Skeletal muscle tissue (tissue), 3 donors: ENCODE measurements at regions not wholly inside any gene's neighbourhood (a gene's known extent, or its start where the extent isn't known, plus 50 kb on each side); places are given as distances from the start of the nearest gene placed in this dataset.
"Not testable (repeated sequence)": the region's sequence is repeated elsewhere in the genome, so short reads cannot be mapped to it uniquely, and the experiment has no call there.

Source experiments
- H3K27ac ChIP-seq: one replicate; pipeline ENCODE4 v1.7.0; 2013; ENCODE audit warnings: mild to moderate bottlenecking, low read depth, low read length, inconsistent platforms
- H3K27me3 ChIP-seq, 3 donors: one replicate each; pipeline ENCODE4 v1.7.0; 2013; ENCODE audit warnings: low read length in 3 of 3; ENCODE audit not compliant: control insufficient read depth in 3 of 3, insufficient read depth in 3 of 3
- H3K36me3 ChIP-seq, 3 donors: one replicate each; pipeline ENCODE4 v1.7.0; 2013; ENCODE audit warnings: low read length in 3 of 3; ENCODE audit not compliant: control insufficient read depth in 3 of 3, insufficient read depth in 3 of 3
- H3K4me1 ChIP-seq, 3 donors: one replicate each; pipeline ENCODE4 v1.7.0; 2013; ENCODE audit warnings: low read length in 3 of 3, mild to moderate bottlenecking in 3 of 3; ENCODE audit not compliant: control insufficient read depth in 3 of 3, insufficient read depth in 3 of 3
- H3K4me3 ChIP-seq, 3 donors: one replicate each; pipeline ENCODE4 v1.7.0; 2013; ENCODE audit warnings: low read length in 3 of 3
- H3K9ac ChIP-seq, 3 donors: one replicate each; pipeline ENCODE4 v1.7.0; 2013; ENCODE audit warnings: low read length in 3 of 3, mild to moderate bottlenecking in 3 of 3, moderate library complexity in 2 of 3, low read depth in 1 of 3
- H3K9me3 ChIP-seq, 3 donors: one replicate each; pipeline ENCODE4 v1.7.0; 2013; ENCODE audit warnings: low read length in 3 of 3; ENCODE audit not compliant: control insufficient read depth in 3 of 3
- donor health status: Osteomylitis.

DNA sequence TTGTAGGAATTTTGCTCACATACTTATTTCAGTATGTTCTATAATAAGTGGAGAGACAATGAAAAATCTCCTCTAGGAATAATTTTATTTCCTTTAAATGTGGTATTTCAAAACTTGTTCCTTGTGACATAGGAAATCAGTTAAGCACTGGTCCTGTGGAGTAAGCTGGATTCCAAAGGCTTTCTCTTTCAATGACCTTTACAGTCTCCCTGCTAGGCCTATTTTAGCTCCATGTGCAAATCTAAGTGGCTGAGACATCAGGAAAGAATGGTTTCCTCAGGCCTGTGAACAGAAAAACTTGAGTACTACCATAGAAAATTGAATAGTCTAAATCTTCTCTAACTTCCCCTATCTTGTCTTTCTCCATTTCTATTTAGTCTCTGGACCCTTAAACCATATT lies 514.2 kb upstream of the TLE4 start:
- H3K27me3 ChIP-seq: no peaks in the 10 kb centered on the region
- H3K9ac ChIP-seq: no peak overlapping the region
- H3K27ac ChIP-seq: no peak overlapping the region
- H3K9me3 ChIP-seq: no peaks in the 10 kb centered on the region
- no peaks in the 10 kb centered on the region for H3K36me3 ChIP-seq
- H3K4me1 ChIP-seq: no peaks in the 10 kb centered on the region
- no peak overlapping the region for H3K4me3 ChIP-seq

DNA sequence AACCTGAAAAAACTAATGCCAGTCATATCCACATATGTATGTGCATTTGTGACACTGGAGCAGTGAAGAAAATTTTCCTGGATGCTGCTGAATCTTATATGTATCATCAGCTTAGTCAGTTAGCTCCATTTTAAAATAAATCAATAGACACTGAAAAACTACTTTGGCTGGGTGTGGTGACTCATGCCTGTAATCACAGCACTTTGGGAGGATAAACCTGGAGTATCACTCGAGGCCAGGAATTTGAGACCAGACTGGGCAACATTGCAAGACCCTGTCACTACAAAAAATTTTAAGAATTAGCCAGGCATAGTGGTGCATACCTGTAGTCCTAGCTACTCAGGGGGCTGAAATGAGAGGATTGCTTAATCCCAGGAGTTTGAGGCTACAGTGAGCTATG lies 511.0 kb upstream of the TLE4 start:
- no peak overlapping the region for H3K27ac ChIP-seq
- no peak overlapping the region for H3K9ac ChIP-seq
- H3K4me3 ChIP-seq: no peak overlapping the region
- no peaks in the 10 kb centered on the region for H3K27me3 ChIP-seq
- no peaks in the 10 kb centered on the region for H3K36me3 ChIP-seq
- H3K4me1 ChIP-seq: no peaks in the 10 kb centered on the region
- H3K9me3 ChIP-seq: no peaks in the 10 kb centered on the region

DNA sequence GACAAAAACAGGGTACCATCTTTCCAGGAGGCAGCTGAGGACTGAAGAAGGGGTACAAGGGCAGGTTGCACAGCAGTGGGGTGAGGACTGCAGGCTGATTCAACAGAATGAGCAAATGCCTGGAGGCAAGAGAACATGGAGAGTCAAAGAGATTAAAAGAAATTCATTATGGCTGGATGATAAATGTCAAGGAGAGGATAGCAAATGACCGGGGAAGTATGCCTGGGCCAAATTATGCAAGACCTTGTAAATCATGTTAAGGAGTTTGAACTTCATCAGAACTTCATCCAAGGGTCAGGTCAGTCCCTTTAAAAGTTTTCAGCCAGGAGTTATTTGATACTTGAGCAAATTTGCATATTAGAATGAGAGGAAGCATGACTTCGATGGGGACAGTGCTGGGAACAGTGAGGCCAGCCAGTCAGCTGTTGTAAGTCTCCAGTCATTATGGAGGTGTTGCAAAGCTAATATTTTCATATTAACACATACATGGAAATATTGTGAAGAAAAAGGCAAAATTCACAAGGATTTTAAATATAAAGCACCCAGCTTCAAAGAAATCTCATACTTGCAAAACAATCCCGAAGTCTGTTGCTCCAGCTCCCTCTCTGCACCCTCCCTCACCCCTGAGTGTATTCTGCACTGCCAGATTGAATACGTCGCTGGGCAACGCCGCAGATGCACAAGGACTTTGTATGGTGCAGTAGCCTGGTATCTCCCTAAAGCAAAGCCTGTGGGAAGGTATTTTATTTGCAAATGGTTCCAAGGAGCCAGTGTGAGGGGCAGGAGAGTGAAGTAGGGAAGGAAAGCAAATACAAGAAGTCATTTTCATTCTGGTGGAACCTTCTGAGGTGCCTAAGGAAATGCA lies 509.8 kb upstream of the TLE4 start:
- H3K27ac ChIP-seq: no peak overlapping the region
- no peaks in the 10 kb centered on the region for H3K36me3 ChIP-seq
- no peaks in the 10 kb centered on the region for H3K4me1 ChIP-seq
- H3K4me3 ChIP-seq: no peak overlapping the region
- no peaks in the 10 kb centered on the region for H3K27me3 ChIP-seq
- no peak overlapping the region for H3K9ac ChIP-seq
- H3K9me3 ChIP-seq: no peaks in the 10 kb centered on the region

DNA sequence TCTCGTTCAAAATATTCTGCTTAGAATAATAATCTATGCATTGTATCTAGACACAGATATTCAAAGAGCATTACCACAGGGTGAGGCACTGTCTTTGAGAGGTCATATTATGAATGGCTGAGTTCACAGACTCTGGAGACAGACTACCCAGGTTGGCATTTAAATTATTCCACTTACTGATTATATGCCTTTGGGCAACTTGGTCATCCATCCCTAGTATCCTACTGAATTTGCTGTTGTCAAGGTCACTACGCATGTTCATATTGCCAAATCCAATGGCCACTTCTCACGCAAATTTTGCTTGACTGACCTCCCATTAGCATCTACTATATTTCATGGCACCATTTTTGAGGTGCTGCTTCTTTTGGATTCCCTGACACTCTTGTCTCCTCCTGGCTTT lies 498.6 kb upstream of the TLE4 start:
- H3K36me3 ChIP-seq: no peaks in the 10 kb centered on the region
- H3K4me3 ChIP-seq: no peak overlapping the region
- H3K9me3 ChIP-seq: no peaks in the 10 kb centered on the region
- H3K27ac ChIP-seq: no peak overlapping the region
- H3K9ac ChIP-seq: no peak overlapping the region
- no peaks in the 10 kb centered on the region for H3K4me1 ChIP-seq
- no peaks in the 10 kb centered on the region for H3K27me3 ChIP-seq

DNA sequence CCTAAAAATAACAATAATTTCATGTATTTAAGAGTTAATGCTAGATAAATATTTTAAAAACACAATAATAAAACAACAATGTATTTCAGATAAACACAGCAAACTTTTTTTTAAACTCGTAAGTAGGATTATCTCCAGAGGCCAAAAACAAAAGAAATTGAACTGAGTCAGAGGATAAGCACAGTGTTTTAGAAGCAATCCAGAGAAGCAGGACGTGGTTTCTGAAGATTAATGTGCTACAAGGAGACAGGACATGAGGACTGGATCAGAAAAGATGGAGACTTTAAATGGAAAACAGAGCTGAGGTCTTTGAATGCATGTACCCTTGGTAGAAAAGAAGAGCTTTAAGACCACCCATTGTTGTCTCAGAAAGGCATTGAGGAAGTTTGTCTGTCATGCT lies 491.2 kb upstream of the TLE4 start:
- Histone ChIP-seq H3K27me3 (no peaks in the 10 kb centered on the region), H3K4me3 (no peak overlapping the region), H3K27ac (no peak overlapping the region), H3K9me3 (peaks cover 0 to 4% (median 0%) of the 10 kb centered on the region in 3 donors), H3K36me3 (no peaks in the 10 kb centered on the region), H3K4me1 (no peaks in the 10 kb centered on the region), H3K9ac (no peak overlapping the region)

DNA sequence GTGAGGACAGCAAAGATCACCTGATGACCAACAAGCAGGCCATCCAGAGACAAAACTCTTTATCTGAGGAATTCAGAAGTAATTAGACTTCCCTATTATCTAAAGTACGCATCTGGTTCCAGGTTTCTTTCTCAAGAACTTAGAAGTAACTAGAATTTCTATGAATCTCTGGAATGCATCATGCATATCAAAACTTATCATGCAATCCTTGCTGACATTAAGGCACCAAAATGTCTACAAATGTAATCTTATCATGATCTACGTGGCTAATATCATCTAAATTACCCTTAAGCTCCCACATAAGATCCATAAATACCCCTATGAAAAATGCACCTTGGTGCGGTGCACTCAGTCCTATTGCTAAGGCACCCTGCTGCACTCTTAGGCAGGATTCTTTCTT lies 488.1 kb upstream of the TLE4 start:
- H3K27ac ChIP-seq: no peak overlapping the region
- H3K9ac ChIP-seq: no peak overlapping the region
- H3K4me1 ChIP-seq: no peaks in the 10 kb centered on the region
- peaks cover 0 to 4% (median 0%) of the 10 kb centered on the region in 3 donors for H3K9me3 ChIP-seq
- H3K36me3 ChIP-seq: no peaks in the 10 kb centered on the region
- H3K4me3 ChIP-seq: no peak overlapping the region
- no peaks in the 10 kb centered on the region for H3K27me3 ChIP-seq

DNA sequence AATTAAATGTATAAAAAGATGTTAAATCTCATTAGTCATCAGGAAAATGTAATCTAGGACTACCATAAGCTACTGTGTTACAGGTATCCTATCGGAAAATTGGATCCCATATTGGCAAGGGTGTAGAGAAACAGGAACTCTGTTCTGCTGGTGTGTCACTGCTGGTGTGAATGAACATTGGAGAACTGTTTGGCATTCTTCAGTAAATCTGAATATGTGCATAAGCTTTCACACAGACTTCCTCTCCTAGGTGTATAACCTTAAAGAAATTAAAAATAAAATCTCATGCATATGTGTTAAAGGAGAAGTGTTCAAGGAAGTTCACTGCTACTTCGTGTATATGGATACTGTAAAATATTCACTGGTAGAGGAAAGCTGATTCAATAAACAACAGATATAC lies 484.6 kb upstream of the TLE4 start:
- no peak overlapping the region for H3K9ac ChIP-seq
- H3K27ac ChIP-seq: no peak overlapping the region
- no peaks in the 10 kb centered on the region for H3K4me1 ChIP-seq
- no peak overlapping the region for H3K4me3 ChIP-seq
- no peaks in the 10 kb centered on the region for H3K36me3 ChIP-seq
- H3K27me3 ChIP-seq: no peaks in the 10 kb centered on the region
- peaks cover 0 to 4% (median 0%) of the 10 kb centered on the region in 3 donors for H3K9me3 ChIP-seq

DNA sequence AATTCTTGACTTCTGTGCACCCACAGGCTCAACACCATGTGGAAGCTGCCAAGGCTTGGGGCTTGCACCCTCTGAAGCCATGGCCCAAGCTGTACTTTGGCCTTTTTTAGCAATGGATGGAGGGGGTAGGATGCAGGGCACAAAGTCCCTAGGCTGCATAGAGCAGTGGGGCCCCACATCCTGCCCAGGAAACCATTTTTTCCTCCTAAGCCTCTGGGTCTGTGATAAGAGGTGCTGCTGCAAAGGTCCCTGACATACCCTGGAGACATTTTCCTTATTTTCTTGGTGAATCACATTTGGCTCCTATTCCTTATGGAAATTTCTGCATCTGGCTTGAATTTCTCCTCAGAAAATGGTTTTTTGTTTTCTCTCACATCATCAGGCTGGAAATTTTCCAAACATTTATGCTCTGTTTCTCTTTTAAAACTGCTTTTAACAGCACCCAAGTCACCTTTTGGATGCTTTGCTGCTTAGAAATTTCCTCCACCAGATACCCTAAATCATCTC lies 482.7 kb upstream of the TLE4 start:
- Histone ChIP-seq H3K4me3 (no peak overlapping the region), H3K27me3 (no peaks in the 10 kb centered on the region), H3K36me3 (no peaks in the 10 kb centered on the region), H3K9me3 (no peaks in the 10 kb centered on the region), H3K4me1 (no peaks in the 10 kb centered on the region), H3K9ac (no peak overlapping the region), H3K27ac (no peak overlapping the region)

DNA sequence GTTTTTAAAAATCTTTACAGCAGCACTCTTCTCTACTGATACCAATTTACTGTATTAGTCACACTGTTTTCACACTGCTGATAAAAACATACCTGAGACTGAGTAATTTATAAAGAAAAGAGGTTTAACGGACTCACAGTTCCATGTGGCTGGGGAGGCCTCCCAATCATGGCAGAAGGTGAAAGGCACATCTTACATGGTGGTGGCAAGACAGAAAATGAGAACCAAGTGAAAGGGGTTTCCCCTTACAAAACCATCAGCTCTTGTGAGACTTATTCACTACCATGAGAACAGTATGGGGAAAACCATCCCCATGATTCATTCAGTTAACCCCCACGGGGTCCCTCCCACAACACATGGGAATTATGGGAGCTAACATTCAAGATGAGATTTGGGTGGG lies 481.9 kb upstream of the TLE4 start:
- not testable (repeated sequence) for H3K9me3 ChIP-seq, H3K9ac ChIP-seq, H3K36me3 ChIP-seq, H3K4me3 ChIP-seq, H3K27ac ChIP-seq, H3K4me1 ChIP-seq, H3K27me3 ChIP-seq

DNA sequence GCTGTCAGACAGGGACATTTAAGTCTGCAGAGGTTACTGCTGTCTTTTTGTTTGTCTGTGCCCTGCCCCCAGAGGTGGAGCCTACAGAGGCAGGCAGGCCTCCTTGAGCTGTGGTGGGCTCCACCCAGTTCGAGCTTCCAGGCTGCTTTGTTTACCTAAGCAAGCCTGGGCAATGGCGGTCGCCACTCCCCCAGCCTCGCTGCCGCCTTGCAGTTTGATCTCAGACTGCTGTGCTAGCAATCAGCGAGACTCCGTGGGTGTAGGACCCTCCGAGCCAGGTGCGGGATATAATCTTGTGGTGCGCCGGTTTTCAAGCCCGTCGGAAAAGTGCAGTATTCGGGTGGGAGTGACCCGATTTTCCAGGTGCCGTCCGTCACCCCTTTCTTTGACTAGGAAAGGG lies 468.5 kb upstream of the TLE4 start:
- not testable (repeated sequence) for H3K4me3 ChIP-seq, H3K9ac ChIP-seq, H3K36me3 ChIP-seq, H3K27me3 ChIP-seq, H3K9me3 ChIP-seq, H3K27ac ChIP-seq, H3K4me1 ChIP-seq
